A204.1 (cell line): ENCODE measurements at regions not wholly inside any gene's neighbourhood (a gene's known extent, or its start where the extent isn't known, plus 50 kb on each side); places are given as distances from the start of the nearest gene placed in this dataset.

ENCODE experiments used
- FAIRE-seq: peaks from 2 replicates; lab custom pipeline; 2012; peaks lifted over from hg19 to GRCh38; lab: Jason Lieb, UNC

- no peak for FAIRE-seq
These were observed 335.9 kb upstream of the NT5C1B start for GRCh38 chr2:18925296-18925695.

GRCh38 chr2:18924886-18925285 lies 335.5 kb upstream of the NT5C1B start:
- FAIRE-seq: no peak

DNA sequence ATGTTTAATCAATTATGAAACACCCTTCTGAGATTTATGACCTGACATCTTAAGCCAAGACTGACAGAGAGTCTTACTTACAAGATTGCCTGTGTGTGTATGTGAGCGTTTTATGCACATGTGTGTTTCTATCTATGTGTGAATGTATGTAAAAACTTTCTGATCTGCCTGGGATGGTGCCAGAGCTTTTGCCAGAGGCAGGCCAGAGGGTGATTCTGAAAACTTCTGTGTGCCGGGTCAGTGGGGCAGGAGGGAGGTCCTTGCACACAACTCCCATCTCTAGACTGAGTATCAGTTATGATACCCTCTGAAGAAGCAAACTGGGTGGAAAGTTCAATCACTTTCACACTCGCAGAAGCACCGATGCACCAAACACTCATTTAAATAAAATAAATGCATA lies 335.0 kb upstream of the NT5C1B start:
- no peak for FAIRE-seq

DNA sequence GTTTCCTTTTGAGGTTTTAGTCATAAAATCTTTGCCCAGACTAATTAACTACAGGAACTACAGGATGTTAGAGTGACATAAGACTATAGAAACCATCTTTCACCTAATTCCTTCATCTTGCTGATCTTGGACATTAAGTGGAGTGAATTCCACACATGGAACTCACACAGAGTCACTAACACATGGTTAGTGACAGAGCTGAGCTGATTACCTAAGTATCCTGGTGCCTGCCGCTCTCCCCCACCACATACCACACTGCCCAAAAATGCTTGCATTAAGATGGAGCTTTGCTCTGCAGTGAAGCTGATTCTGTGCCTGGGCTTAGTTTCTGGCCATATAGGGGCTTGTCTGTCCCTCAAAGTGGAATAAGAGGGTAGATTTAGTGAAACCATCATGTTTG lies 332.9 kb upstream of the NT5C1B start:
- FAIRE-seq: no peak

DNA sequence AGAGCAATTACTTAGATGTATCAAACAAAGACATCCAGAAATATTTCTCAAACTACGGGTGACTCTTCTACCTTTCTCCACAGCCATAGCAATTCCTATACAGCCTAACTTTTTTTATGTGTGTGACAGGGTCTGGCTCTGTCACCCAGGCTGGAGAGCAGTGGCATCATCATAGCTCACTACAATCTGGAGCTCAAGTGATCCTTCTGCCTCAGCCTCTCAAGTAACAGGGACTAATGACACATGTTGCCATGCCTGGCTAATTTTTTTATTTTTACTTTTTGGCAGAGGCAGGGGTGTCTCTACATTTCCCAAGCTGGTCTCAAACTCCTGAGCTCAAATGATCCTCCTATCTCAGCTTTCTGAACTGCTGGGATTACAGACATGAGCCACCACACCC lies 328.9 kb upstream of the NT5C1B start:
- no peak for FAIRE-seq

GRCh38 chr2:18915227-18915626 lies 325.9 kb upstream of the NT5C1B start:
- FAIRE-seq: no peak

DNA sequence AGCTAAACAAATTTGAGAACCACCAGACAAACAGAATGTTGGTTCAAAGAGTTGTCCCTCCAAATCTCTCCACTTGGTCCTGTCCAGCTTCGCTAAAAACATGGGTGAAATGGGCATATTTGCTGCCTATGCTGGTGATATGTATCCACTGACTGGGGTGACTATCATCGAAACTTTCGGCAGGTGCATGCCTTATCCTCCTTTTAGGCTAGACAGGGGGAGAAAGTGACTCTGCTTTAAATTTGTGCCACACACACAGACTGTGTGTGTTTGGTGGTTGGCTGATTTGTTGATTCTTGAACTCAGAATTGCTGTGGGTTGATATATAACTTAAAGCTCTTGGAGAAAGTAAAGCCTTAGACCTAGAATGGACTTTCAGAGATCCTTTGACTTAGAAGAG lies 324.1 kb upstream of the NT5C1B start:
- FAIRE-seq: no peak

DNA sequence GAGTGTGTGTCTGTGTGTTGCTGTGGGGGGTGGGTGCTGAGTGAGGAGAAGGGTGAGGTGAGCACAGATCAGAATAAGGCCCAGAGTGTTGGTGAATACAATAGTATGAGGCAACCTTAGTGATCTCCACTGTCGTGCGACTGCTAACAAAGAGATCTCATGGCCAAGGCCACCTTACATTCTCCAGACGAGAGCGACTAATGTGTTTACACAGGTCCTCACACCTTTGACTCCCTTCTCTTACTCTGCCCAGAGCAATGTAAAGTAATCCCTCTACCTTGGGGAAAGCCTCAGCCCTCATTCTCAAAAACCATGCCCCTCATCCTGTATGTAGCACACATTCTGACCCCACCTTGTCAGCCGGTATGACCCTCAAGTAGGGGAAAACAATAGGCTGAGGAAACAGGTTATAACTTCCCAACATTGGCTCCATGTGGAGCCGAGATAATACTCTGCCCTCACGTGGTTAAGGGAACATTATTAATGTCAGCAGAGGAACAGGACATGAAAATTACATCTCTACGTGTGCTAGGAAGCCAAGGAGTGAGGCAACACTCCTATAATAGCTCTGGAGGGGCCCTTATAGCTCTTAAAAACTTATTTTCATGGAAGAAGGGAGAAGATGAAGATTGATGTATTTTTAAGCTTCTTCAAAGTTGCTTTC lies 323.0 kb upstream of the NT5C1B start:
- FAIRE-seq: no peak

DNA sequence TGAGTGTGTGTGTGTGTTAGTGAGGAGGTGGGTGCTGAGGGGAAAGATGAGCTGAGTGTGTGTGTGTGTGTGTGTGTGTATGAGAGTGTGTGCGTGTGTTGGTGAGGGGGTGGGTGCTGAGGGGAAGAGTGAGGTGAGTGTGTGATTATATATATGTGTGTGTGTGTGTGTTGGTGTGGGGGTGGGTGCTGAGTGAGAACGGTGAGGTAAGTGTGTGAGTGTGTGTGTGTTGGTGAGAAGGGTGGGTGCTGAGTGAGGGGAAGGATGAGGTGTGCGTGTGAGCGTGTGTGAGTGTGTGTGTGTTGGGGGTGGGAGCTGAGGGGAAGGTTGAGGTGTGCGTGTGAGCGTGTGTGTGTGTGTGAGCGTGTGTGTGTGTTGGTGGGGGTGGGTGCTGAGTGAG lies 322.0 kb upstream of the NT5C1B start:
- no peak for FAIRE-seq

DNA sequence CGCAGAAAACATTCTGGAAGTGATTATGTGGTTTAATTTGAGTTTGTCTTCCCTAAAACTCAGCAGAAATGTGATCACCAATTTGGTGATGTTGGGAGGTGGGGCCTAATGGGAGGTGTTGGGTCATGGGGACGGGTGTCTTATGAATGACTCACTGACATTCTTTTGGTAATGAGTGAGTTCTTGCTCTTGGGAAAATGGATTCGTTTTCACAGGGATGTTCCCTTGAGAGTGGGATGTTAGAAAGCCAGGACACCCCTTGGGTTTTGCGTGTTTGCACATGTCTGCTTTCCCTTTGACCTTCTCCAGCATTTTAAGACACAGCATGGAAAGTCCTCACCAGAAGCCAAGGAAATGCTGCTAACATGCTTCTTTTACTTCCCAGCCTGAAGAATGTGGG lies 321.5 kb upstream of the NT5C1B start:
- no peak for FAIRE-seq

DNA sequence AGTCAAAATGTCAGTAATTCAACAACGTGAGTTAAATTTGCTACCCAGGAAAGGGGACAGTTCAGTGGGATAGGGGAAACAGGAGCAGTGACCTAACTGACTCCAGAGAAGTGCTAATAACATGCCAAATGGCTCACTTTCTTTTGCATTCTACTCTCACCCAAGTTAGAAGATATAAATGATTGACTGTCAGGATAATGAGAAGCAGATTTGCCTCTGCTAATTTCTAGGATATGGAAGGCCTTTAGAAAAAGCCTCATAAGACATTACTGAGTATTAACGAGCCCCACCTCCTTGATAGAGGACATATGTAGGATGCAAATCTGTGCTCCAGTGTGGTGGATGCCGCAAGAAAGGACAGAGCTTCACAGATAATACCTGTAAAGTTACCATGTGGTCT lies 318.6 kb upstream of the NT5C1B start:
- no peak for FAIRE-seq

DNA sequence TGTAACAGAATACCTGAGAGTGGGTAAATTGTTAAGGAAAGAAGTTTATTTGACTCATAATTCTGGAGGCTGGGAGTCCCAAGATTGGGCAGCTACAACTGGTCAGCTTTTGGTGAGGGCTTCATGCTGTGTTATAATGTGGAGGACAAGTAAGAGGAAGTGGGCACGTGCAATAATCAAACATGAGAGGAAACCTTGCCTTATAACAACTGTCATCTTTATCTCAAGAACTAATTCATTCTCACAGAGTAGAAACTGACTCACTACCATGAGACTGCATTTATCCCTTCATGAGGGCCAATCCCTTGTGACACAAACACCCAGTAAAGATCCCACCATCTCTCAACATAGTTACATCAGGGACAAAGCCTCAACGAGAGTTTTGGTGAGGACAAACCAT lies 318.1 kb upstream of the NT5C1B start:
- no peak for FAIRE-seq

GRCh38 chr2:18903750-18904149 lies 314.4 kb upstream of the NT5C1B start:
- no peak for FAIRE-seq

DNA sequence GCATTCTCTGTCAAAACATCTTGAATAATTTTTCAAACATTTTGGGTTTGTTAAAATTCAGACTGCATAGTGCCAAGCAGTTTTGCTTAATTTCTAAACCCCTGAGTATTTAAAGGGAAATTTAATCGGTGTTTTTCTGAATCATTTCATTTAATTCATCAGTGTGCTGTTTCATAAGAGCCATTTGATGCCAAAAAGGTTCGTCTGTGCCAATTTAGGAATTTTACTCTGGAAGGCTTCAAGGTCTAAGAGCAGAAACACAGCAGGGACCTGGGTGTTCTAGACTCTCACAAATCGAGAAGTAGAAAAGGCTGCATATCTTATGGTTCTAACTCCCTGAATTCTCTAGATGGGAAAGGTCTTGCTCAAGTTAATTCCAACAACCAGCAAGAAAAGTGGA lies 311.9 kb upstream of the NT5C1B start:
- FAIRE-seq: no peak

DNA sequence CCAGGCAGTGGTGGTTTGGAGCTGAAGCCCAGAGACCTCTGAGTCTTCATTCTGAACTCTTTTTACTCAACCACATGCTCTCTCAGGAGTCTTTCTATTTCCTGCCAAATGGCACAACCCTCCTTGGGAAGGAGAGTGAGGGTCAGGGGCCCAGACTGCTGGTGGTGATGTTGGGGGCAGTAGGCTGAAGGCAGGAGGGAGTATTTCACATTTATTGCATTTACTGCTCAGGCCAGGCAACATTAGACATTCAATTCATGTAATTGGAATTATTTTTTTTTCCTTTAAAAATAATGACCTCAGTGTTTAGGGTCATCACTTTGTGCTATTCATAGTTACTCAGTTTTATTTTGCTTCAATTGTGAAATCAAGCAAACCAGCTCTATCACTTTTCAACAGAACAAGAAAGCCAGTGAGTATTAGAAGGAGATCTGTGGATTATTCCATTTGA lies 311.3 kb upstream of the NT5C1B start:
- no peak for FAIRE-seq

- FAIRE-seq: no peak
These were observed 310.4 kb upstream of the NT5C1B start for GRCh38 chr2:18899725-18900124.

DNA sequence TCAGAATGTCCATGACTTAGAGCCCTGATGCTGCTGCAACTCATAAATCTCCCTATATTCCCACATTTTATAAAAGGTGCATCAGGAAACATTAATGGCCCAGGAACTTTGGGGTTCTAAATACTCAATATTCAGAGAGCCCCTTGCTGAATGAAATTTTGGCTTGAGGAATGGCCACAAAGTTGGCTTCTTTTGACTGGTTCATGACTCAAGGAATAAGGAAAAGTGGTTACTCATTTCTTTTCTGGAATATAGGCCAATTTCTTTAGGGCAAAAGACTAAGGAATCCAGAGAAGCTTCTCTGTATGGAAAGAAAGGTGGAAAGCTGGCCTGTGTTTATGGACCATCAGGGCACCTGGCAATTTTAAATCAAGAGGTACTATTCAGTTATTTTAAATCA lies 308.9 kb upstream of the NT5C1B start:
- FAIRE-seq: no peak

- FAIRE-seq: no peak
These were observed 306.9 kb upstream of the NT5C1B start for GRCh38 chr2:18896125-18896764.

DNA sequence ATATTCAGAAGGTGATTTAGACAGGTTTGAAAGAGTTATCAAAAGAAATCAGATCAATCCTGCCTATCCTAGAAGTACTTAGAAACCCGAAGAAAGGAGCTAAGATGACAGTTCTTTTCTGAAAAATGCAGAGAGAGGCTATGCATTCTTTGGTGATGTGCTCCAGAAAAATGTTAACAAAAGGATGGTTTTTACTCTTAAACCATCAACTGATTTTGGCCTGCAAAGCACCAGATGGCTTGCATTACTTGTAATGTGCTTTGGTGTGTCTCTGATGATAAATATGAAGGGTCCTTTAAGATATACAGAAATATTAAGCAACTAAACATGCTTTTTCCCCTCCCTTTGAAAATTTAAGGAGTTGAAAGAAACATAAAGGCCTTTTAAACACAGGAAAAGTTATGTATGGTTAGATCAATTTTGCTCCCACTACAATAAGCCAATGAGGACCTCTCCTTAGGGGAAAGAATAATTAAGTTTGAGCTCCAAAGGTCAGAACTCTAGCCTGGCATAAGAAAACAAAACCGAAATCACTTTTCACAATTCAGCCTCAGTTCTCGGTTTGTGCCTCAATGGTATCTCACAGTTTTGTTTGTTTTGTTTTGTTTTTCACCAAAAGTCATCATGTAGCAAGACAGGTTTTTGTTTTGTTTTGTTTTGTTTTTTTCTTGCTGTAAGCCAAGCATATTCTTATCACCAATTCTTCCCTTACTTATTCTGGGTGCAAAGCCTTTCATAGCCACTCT lies 302.4 kb upstream of the NT5C1B start:
- no peak for FAIRE-seq

- FAIRE-seq: no peak
These were observed 300.4 kb upstream of the NT5C1B start for GRCh38 chr2:18889565-18890332.

GRCh38 chr2:18885457-18885856 lies 296.1 kb upstream of the NT5C1B start:
- no peak for FAIRE-seq

DNA sequence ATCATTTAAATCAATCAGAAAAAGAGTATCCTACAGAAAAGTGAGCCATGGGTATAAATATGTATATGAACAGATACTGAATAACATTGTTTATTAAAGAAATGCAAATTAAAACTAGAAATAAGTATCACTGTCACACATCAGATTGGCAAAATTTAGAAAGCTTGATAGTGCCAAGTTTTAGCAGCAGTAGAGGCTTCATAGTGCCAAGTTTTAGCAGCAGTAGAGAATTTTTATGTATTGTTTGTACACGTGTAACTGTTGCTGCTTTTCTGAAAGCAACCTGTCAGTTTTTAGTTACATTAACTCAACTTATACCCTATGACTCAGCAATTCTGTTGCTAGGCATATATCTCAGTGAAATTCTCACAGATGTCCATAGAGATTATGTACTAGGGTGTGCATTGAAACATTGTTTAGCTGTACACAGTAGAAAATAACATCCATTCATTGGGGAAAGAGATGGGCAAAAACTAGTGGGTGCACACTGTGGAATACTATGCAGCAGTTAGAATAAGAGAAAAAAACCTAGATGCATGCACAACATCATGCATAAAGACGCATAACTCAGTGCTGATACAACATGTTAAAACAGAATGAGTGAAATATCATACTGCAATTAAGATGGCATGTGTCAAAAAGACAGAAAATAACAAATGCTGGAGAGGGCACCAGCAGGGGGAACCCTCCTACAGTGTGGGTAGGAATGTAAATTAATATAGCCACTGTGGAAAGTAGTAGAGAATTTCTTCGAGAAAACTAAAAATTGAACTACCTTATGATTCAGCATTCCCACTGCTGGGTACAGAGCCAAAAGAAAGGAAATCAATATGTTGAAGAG lies 294.5 kb upstream of the NT5C1B start:
- FAIRE-seq: no peak
